SJCRH30 (cell line): ENCODE measurements at regions not wholly inside any gene's neighbourhood (a gene's known extent, or its start where the extent isn't known, plus 50 kb on each side); places are given as distances from the start of the nearest gene placed in this dataset.

Experiments used
- DNase-seq, 2 experiments: peaks; one replicate each; pipeline ENCODE4 v3.0.0-alpha.2; 2015 to 2020
- H3K27ac ChIP-seq: fragments of 250-450 bp; sonication (Bioruptor Pico); 2 replicates; pipeline ENCODE4 v1.5.1; 2020; ENCODE audit warnings: mild to moderate bottlenecking, moderate library complexity
- H3K27me3 ChIP-seq: fragments of 250-450 bp; sonication (Bioruptor Pico); 2 replicates; pipeline ENCODE4 v1.5.1; 2020; ENCODE audit warnings: mild to moderate bottlenecking, moderate library complexity
- H3K36me3 ChIP-seq: fragments of 250-450 bp; sonication (Bioruptor Pico); 2 replicates; pipeline ENCODE4 v1.5.1; 2020; ENCODE audit warnings: mild to moderate bottlenecking, moderate library complexity
- H3K4me1 ChIP-seq: fragments of 250-450 bp; sonication (Bioruptor Pico); 2 replicates; pipeline ENCODE4 v1.5.1; 2020; ENCODE audit warnings: mild to moderate bottlenecking, moderate library complexity
- H3K4me3 ChIP-seq: fragments of 250-450 bp; sonication (Bioruptor Pico); 2 replicates; pipeline ENCODE4 v1.5.1; 2020; ENCODE audit warnings: mild to moderate bottlenecking, moderate library complexity
- H3K9me3 ChIP-seq: fragments of 250-450 bp; sonication (Bioruptor Pico); replicated peaks from 2 replicates; pipeline ENCODE4 v1.5.1; 2020; ENCODE audit warnings: mild to moderate bottlenecking, moderate library complexity

DNA sequence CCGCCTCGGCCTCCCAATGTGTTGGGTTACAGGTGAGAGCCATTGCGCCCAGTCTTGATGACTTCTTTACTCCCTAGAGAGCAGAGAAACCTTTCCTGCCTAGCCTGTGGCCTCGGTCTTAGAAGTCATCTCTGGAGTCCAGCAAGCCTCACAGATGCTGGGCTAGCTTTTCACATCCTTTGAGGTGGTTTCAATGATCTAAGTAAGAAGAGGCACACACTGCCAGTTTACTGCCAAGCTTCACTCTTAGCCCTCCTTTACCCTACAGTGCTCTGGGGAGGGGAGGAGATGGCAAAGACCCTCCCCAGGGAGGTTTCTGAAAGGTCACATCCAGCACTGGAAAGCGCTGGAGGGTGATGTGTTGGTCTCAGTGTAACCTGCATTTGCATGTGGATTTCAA is 304.8 kb downstream of the PCNX1 start:
- Histone ChIP-seq H3K4me1 (no peaks in the 10 kb centered on the region), H3K27ac (no peak overlapping the region), H3K9me3 (no peaks in the 10 kb centered on the region), H3K27me3 (no peaks in the 10 kb centered on the region), H3K4me3 (no peak overlapping the region), H3K36me3 (no peaks in the 10 kb centered on the region)
- no peak for DNase-seq

DNA sequence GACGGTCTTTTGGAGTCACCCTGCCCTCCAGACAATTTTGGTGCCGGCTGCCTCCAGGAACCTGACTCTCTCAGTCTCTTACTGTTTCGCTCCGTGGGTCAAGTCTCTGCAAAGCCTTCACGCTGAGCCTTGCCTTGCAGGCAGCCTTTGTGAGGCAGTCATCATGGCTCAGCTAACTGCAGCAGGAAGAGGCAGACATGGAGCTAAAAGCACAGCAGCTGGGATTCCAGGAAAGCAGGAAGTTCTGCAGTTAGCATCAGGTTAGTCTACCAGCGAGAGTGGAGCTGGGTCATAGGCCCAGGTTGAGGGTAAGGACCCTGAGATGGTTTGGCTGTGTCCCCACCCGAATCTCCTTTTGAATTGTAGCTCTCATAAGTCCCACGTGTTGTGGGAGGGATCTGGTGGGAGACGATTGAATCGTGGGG is 305.4 kb downstream of the PCNX1 start:
- no peaks in the 10 kb centered on the region for H3K4me1 ChIP-seq
- peak in 1 of 2 experiments; percentile 9 for DNase-seq
- H3K4me3 ChIP-seq = no peak overlapping the region
- no peaks in the 10 kb centered on the region for H3K27me3 ChIP-seq
- no peaks in the 10 kb centered on the region for H3K9me3 ChIP-seq
- H3K27ac ChIP-seq = no peak overlapping the region
- no peaks in the 10 kb centered on the region for H3K36me3 ChIP-seq

DNA sequence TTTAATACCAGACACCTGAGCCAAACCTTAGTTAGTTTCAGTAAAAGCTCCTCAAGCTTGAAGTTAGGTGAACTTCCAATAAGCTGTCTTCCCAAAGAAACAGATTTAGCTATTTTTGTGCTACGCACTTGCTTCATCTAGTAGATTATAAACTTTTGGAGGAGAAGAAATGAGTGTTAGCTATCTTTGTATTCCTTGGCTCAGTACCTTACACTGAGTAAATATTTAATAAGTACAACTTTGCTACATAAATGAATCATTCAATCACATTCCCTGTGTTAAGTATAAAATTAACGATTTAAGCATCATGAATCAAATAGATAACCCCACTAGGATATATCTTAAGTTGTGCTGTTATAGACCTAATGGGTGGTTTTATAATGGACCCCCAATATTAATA is 307.0 kb downstream of the PCNX1 start:
- no peak for DNase-seq
- no peak overlapping the region for H3K27ac ChIP-seq
- H3K9me3 ChIP-seq = no peaks in the 10 kb centered on the region
- H3K27me3 ChIP-seq = no peaks in the 10 kb centered on the region
- H3K4me1 ChIP-seq = no peaks in the 10 kb centered on the region
- no peak overlapping the region for H3K4me3 ChIP-seq
- H3K36me3 ChIP-seq = no peaks in the 10 kb centered on the region

DNA sequence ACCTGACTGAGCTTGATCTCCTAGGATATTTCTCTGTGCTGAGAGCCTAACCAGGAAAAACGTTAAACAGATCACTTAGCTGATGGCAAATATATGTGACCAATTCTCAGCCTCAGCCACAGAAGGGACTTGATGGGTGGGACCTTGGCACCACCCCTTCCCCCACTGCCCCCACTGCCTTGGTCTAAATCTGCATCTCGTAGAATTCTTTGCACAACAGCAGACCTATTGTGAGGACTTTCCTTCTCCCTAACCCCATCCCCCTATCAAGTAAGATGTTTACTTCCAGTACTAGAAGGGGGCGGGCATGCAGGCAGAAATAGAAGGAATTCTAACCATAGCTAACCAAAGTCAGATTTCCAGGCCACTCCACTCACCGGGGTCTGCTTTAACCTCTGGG is 313.2 kb downstream of the PCNX1 start:
- no peak for DNase-seq
- no peaks in the 10 kb centered on the region for H3K27me3 ChIP-seq
- no peaks in the 10 kb centered on the region for H3K9me3 ChIP-seq
- H3K4me3 ChIP-seq = no peak overlapping the region
- H3K36me3 ChIP-seq = no peaks in the 10 kb centered on the region
- H3K27ac ChIP-seq = no peak overlapping the region
- H3K4me1 ChIP-seq = no peaks in the 10 kb centered on the region

DNA sequence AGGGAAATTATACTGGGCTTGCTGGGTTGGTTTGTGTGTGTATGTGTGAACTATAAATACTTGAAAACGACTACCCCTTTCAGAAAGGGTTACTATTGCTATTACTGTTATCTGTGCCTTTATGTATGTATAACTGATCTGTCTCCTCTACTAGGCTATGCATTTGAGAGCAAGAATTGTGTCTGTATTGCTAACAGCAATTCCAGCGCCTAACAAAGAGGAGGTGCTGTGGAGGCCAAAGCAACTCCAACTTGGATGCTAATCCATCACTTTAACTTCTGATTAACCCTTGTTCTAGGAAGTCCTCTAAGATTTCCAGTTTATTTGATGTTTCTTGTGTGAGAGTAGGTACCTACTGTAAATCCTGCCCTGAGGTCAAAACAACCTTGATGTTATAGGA is 313.9 kb downstream of the PCNX1 start:
- no peak overlapping the region for H3K27ac ChIP-seq
- no peaks in the 10 kb centered on the region for H3K27me3 ChIP-seq
- H3K4me1 ChIP-seq = no peaks in the 10 kb centered on the region
- no peak for DNase-seq
- H3K9me3 ChIP-seq = no peaks in the 10 kb centered on the region
- no peaks in the 10 kb centered on the region for H3K36me3 ChIP-seq
- H3K4me3 ChIP-seq = no peak overlapping the region

DNA sequence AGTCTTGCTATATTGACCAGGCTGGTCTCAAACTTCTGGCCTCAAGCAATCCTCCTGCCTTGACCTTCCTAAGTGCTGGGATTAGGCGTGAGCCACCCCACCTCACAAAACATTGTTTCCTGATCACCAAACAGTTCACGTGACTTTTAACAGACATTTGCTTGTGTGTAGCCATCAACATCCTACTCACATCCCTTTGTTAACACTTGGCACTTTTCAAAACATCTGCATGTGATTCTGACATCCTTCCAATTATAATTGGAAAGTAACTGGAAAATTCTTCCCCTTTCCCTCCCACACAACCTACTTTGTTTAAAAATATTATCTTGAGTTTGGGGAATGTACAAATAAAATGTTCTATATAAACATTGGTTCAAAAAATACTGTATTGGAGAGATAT is 317.9 kb downstream of the PCNX1 start:
- no peak for DNase-seq
- Histone ChIP-seq H3K36me3 (no peaks in the 10 kb centered on the region), H3K27ac (no peak overlapping the region), H3K9me3 (no peaks in the 10 kb centered on the region), H3K27me3 (no peaks in the 10 kb centered on the region), H3K4me1 (no peaks in the 10 kb centered on the region), H3K4me3 (no peak overlapping the region)

DNA sequence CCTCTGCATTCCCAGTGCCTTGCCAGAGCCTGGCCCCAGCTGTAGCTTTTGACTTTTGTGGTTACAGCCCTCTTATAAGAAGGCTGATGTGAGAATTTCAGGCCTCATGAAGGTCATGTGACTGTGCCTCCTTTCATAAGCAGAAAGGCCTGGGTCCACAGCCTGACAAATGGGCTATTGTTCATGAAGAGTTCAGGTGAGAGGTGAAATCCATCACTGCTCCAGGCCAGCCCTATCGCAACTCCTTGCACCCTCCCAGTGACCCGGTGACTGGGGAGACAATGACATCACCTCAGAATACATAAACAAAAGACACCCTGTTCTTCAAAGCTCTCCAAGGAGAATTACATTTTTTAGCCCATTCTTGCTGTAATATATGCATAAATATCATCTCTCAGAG is 321.5 kb downstream of the PCNX1 start:
- no peak overlapping the region for H3K27ac ChIP-seq
- DNase-seq = peak in 1 of 2 experiments; percentile 13

DNA sequence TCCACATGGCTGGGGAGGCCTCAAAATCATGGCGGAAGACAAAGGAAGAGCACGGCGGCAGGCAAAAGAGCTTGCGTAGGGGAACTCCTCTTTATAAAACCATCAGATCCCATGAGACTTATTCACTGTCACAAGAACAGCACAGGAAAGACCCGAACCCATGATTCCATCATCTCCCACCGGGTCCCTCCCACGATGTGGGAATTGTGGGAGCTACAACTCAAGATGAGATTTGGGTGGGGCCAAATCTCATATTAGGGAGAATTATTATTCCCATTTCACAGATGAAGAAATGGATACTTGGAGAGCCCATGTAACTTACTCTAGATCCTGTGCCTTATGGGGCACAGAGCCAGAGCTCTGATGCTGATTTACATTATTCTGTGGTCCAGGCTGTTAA is 322.6 kb downstream of the PCNX1 start:
- no peak for DNase-seq
- Histone ChIP-seq H3K4me1 (no peaks in the 10 kb centered on the region), H3K36me3 (no peaks in the 10 kb centered on the region), H3K27me3 (no peaks in the 10 kb centered on the region), H3K4me3 (no peak overlapping the region), H3K9me3 (no peaks in the 10 kb centered on the region), H3K27ac (no peak overlapping the region)

More for the DNA sequence above, 321.5 kb downstream of the PCNX1 start:
- Histone ChIP-seq H3K4me3 (no peak overlapping the region), H3K4me1 (no peaks in the 10 kb centered on the region), H3K36me3 (no peaks in the 10 kb centered on the region), H3K9me3 (no peaks in the 10 kb centered on the region), H3K27me3 (no peaks in the 10 kb centered on the region)

DNA sequence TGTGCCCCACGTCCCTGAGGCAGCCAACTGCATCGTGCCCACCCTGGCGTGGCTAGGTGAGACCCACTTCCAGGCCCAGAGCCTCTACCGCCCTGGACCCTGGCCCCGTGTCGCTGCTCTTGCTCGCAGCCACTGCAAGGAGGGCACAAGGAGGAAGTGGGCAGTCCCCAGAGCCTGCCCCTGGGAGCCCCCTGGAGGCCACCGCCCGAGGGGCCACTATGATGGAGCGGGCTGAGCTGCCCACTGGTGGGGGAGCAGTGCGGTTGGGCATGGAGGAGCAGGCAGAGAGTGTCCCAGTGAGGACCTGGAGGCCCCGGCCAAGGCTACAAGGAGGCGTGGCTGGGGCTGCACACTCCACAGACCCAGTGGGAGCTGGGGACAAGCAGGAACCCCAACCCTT is 323.6 kb downstream of the PCNX1 start:
- Histone ChIP-seq H3K9me3 (no peaks in the 10 kb centered on the region), H3K4me1 (no peaks in the 10 kb centered on the region), H3K36me3 (no peaks in the 10 kb centered on the region), H3K27me3 (no peaks in the 10 kb centered on the region), H3K4me3 (no peak overlapping the region), H3K27ac (no peak overlapping the region)
- DNase-seq = no peak

DNA sequence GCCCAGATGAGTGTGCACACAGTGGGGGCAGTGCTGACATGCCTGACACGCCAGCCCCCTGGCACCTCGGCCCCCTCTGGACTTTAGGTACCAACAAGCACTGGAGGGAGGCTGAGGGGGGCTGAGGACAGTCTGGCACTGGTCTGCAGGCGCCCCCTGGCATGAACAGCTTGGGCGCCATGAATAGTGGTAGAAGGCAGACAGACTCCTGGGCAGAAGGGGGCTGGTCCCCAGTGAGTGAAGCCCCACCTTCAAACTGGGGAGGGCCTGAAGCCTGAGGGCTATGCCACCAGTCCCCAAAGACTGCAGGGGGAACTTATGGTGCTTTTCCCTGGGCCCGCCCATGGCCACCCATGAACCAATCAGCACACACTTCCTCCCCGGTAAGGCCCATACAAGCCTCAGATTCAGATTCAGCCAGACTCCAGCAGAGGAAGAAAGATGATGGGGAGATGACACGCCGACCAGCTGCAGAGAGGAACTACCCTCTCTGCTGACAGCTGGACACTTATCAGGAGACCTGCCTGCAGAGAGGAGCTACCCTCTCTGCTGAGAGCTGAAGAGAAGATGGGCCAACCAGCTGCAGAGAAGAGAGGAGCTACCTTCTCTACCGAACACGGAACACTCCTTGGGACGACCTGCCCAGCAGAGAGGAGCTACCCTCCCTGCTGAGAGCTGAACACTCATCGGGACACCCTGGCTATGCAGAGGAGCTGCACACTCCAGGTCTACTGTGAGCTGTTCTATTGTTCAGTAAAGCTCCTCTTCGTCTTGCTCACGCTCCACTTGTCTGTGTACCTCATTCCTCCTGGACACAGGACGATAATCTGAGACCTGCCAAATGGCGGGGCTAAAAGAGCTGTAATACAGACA is 324.5 kb downstream of the PCNX1 start:
- DNase-seq = peak; percentile 13 to 40
- Histone ChIP-seq H3K27ac (no peak overlapping the region), H3K4me3 (no peak overlapping the region), H3K9me3 (no peaks in the 10 kb centered on the region), H3K27me3 (no peaks in the 10 kb centered on the region), H3K4me1 (no peaks in the 10 kb centered on the region), H3K36me3 (no peaks in the 10 kb centered on the region)

DNA sequence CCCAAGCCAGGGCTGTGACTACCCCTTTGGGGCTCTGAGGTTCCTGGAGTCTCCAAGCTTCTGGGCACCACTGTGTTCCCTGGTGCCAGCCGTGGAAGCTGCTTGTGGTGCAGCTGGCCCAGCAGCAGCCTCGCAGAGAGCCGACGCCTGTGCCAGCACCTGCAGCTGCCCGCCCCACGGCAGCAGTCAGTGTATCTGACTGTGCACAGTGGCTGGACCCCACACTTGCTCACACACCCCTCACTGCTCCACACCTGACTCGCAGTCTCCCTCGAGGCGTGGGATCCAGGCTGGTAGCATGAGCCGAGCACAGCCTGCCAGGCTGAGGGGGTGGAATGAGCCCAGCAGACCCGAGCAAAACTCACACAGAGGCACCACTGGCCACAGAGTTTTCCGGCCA is 325.2 kb downstream of the PCNX1 start:
- H3K27ac ChIP-seq = no peak overlapping the region
- no peak for DNase-seq
- H3K4me3 ChIP-seq = no peak overlapping the region
- H3K9me3 ChIP-seq = no peaks in the 10 kb centered on the region
- no peaks in the 10 kb centered on the region for H3K36me3 ChIP-seq
- H3K27me3 ChIP-seq = no peaks in the 10 kb centered on the region
- H3K4me1 ChIP-seq = no peaks in the 10 kb centered on the region

DNA sequence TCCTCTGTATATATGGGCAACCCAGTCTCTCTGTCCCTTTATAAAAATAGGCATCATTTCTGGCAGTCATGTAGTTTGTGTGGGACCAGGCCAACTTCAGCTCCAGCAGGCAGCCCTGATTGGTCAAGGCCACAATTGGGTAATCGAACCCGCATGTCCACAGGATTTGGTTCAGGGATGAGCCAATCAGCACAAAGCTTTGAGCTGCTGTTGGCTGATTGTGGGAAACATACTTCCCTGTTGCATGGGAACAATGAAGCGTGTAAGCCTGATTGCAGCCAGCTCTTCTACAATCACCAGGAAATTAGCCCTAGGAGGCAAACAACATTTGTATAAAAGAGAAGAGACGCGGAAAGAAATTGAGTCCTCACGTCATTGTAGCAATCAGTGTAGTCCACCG is 328.6 kb downstream of the PCNX1 start:
- no peak for DNase-seq
- no peaks in the 10 kb centered on the region for H3K4me1 ChIP-seq
- no peak overlapping the region for H3K4me3 ChIP-seq
- no peaks in the 10 kb centered on the region for H3K27me3 ChIP-seq
- H3K27ac ChIP-seq = no peak overlapping the region
- H3K36me3 ChIP-seq = no peaks in the 10 kb centered on the region
- no peaks in the 10 kb centered on the region for H3K9me3 ChIP-seq

DNA sequence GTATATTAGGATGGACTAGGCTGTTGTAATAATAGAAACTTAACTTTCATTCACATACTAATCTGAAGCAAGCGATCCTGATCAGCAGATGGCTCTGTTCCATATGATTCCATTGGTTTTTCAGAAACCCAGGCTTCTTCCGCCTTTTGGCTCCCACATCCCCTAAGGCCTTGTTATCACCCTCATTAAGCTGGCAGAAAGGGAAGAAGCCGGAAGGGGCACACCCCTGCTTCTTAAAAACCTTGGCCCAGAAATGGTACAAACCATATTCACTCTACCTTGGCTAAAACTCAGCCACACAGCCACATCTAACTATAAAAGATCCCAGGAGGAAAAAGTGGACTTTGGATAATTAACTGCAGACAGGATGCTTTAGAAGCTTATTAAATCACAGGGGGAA is 329.2 kb downstream of the PCNX1 start:
- no peak overlapping the region for H3K4me3 ChIP-seq
- no peaks in the 10 kb centered on the region for H3K4me1 ChIP-seq
- H3K27me3 ChIP-seq = no peaks in the 10 kb centered on the region
- H3K9me3 ChIP-seq = no peaks in the 10 kb centered on the region
- no peaks in the 10 kb centered on the region for H3K36me3 ChIP-seq
- no peak overlapping the region for H3K27ac ChIP-seq
- no peak for DNase-seq

DNA sequence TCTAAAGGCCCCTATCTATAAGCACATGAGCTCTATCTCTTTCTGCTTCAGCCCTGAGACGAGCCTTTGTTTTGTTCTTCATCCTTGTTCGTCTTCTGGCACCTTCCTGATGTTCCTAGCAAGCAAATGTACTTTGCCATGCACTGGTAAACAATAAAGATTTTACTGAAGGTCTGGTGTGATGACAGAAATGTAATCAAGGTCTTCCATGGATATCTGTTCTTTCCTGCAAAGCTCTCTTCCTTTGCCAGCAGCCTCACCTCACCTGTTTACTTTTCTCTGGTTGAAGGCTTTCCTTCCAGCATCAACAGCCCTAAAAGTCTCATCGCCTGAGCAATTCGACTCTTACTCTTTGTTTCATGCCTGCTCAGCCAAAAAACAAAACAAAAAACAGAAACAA is 330.3 kb downstream of the PCNX1 start:
- no peaks in the 10 kb centered on the region for H3K4me1 ChIP-seq
- no peak overlapping the region for H3K27ac ChIP-seq
- H3K36me3 ChIP-seq = no peaks in the 10 kb centered on the region
- H3K4me3 ChIP-seq = no peak overlapping the region
- no peaks in the 10 kb centered on the region for H3K9me3 ChIP-seq
- no peaks in the 10 kb centered on the region for H3K27me3 ChIP-seq
- no peak for DNase-seq

DNA sequence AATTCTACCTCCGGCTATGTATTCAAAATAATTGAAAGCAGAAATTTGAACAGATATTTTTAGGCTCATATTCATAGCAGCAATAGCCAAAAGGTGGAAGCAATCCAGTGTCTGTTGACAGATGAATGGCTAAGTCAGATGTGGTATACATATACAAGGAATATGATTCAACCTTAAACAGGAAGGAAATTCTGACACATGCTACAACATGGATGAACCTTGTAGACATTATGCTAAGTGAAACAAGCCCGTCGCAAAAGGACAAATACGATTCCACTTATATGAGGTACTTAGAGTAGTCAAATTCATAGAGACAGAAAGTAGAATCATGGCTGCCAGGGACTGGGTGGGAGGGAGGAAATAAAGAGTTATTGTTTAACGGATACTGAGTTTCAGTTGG is 331.6 kb downstream of the PCNX1 start:
- Histone ChIP-seq H3K27me3 (no peaks in the 10 kb centered on the region), H3K4me3 (no peak overlapping the region), H3K36me3 (no peaks in the 10 kb centered on the region), H3K9me3 (no peaks in the 10 kb centered on the region), H3K4me1 (no peaks in the 10 kb centered on the region), H3K27ac (no peak overlapping the region)
- DNase-seq = no peak

DNA sequence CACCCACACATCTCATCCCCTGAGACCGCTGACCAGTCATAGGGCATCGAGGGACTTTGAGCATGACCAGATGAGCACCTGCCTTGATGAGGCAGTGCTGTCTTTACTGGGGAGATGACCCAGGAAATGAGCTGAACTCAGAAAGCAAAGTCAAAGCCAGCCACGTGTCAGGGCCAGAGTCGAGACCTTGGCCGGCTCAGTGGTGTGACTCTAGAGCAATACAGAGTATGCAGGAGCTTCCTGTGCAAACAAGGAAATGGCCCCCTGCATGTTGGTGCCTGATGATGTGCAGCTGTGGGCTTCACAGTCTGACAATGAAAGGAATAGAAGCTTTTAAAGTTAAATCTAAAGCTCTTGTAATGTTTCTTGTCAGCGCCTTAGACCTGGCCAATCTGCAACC is 332.9 kb downstream of the PCNX1 start:
- H3K4me1 ChIP-seq = no peaks in the 10 kb centered on the region
- H3K4me3 ChIP-seq = no peak overlapping the region
- no peaks in the 10 kb centered on the region for H3K27me3 ChIP-seq
- H3K27ac ChIP-seq = no peak overlapping the region
- H3K36me3 ChIP-seq = no peaks in the 10 kb centered on the region
- H3K9me3 ChIP-seq = no peaks in the 10 kb centered on the region
- no peak for DNase-seq
